Raji (cell line): ENCODE measurements at regions not wholly inside any gene's neighbourhood (a gene's known extent, or its start where the extent isn't known, plus 50 kb on each side); places are given as distances from the start of the nearest gene placed in this dataset.

Source experiments
- POLR2A ChIP-seq: IDR thresholded peaks from 2 replicates; pipeline ENCODE4 v1.6.1; 2011; ENCODE audit warnings: low read depth, low read length, control low read depth; ENCODE audit not compliant: insufficient read depth

DNA sequence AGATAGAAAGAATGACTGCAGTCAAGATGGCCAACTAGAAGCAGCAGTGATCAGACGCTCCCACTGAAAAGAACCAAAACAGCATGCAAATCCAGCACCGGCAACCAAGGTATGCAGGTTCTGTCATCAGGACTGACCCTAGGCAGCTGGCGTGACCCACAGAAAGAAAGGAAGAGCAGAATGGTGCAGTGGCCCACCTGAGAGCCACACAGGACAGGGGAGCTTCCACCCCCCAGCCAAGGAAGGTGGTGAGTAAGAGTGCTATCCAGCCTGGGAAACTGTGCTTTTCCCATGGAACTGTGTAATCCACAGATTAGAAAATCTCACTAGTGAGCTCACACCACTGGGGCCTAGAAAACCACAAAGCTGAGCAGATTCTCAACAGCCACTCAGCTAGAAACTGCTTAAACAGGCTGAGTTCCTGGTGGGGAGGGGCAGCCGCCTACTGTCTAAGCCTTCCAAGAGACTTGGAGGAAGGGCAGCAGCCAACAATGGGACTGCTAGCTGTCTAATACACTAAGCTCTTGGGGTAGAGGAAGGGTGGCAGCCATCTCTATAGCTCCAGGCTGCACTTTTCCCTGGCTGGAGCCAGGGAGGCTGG lies 127.9 kb downstream of the EVA1A start:
- peak; percentile 51; the same call in 1 of the 2 replicates for TF ChIP-seq POLR2A

DNA sequence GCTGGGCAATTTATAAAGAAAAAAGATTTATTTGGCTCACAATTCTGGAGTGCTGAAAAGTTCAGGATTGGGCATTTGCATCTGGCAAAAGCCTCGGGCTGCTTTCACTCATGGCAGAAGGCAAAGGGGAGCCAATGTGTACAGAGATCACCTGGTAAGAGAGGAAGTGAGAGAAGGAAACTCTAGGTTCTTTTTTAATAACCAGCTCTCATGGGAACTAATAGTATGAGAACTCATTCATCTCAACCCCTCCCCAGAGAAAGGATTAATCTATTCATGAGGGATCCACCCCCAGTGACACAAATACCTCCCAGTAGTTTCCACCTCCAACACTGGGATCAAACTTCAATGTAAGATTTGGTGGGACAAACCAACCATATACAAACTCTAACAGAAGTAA lies 129.0 kb downstream of the EVA1A start:
- no peak for TF ChIP-seq POLR2A

DNA sequence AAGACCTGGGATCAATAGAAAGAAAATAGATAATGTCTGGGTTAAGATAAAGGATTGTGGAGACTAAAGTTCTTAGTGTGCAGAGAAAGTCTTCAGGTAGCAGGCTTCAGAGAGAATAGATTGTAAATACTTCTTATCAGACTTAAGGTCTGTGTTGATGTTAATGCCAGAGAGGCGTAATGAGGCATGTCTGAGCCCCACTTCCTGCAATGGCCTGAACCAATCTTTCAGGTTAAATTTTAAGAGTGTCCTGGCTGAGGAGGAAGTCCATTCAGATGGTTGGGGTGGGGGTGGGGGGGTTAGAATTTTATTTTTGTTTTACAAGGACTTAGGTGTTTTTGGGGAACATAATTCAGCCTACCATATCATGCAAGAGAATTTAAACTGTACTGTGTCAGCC lies 129.5 kb downstream of the EVA1A start:
- TF ChIP-seq POLR2A, result no peak

DNA sequence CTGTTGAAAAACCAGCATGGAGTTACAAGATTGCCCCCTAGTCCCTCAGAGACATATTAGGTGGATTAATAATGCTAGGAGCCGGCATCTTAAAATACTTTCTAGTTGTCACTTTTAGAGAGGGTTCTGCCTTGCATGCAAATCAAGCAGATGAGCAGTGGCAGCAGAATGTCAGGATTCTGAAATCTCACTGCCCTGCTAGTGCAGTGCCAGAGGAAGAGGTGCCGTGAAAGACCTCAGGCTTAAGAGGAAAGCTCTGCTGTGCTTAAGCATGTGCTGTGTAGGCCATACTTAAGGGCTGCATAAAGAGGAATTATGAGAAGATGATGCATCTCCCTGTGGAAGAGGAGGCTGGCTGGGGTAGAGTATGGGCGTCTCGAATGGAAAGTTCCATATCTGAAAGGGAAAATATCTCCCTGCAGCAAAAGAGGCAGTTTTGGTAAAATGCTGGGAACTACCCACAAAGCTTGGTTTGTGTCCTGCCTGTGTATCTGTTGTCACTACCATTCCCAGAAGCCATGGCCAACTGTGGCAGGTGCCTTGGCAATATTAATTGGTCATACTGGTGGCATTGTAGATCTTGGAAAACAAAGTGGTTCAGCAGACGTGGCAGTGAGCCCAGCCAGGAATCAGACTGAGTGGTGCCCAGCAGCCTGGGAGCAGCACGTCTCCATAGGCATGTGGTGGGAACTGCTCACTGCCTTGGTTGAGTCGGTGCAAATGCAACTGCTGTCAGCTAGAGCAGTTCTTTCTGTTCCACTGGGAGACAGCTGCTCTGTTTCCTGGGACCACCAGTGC lies 131.9 kb downstream of the EVA1A start:
- TF ChIP-seq POLR2A, result peak; percentile 53; the same call in 1 of the 2 replicates

DNA sequence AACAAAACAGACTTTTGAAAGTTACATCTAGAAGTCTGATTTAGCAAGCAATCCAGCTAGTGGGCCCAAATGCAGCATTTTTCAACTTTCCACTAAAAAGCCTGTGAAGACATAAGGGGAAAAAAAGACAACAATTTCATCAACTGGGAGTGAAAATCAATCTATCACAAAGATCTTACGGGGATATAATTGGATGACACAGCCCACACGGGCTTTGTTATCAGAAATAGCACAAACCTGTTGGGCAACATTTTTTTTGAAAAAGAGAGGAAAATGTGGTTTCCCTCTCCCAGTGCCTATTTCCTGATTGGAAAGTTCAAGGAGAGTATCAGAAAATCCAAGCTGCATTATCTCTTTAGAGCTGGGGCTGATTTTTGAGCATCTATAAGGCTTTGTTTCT lies 132.7 kb downstream of the EVA1A start:
- no peak for TF ChIP-seq POLR2A

DNA sequence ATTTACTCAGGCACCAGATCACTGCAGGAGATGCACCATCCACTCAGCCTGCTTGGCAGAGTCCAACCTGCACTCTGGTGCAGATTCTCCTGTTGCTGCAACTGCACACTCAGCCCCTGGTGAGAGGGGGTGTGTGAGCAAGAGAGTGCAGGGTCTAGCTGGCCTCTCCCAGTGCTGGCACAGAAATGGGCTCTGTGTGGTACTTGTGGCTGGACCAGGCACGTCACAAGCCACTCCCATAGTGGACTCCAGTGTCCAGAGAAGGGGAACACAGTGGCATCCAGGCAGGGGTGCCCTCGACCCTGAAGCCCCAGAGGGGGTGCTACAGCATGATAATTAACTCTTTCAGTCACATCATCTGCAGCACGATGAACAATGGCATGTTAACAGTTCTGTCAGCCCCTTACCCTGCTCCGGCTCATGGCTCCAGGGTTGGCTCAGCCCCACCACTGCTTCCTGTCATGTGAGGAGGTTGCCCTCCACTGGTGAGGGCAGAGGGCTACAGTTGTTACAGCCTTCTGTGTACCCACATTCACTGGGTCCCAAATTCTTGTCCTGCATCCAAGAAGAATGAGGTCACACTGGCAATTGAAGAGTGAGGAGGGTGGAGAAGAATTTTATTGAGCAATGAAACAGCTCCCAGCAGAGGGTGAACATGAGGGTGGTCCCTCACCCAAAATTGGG lies 135.7 kb downstream of the EVA1A start:
- TF ChIP-seq POLR2A, result no peak

DNA sequence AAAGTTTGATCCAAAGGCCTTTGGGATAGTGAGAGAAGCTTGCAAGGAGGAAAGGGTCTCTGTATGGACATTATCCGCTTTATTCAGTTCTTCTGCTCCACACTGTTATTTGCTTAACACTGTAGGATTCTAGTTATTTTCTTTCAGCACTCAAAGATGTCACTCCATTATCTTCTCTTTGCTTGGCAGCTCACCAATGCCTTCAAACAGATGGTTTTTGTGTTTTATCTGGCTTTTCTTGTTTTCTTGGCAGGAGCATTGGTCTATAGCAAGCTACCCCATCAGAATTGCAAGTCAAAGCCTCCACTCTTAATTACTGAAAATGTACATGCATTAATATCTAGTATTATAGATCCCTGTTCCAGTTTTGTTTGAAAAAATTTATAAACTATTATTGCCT lies 138.8 kb downstream of the EVA1A start:
- TF ChIP-seq POLR2A, result no peak

DNA sequence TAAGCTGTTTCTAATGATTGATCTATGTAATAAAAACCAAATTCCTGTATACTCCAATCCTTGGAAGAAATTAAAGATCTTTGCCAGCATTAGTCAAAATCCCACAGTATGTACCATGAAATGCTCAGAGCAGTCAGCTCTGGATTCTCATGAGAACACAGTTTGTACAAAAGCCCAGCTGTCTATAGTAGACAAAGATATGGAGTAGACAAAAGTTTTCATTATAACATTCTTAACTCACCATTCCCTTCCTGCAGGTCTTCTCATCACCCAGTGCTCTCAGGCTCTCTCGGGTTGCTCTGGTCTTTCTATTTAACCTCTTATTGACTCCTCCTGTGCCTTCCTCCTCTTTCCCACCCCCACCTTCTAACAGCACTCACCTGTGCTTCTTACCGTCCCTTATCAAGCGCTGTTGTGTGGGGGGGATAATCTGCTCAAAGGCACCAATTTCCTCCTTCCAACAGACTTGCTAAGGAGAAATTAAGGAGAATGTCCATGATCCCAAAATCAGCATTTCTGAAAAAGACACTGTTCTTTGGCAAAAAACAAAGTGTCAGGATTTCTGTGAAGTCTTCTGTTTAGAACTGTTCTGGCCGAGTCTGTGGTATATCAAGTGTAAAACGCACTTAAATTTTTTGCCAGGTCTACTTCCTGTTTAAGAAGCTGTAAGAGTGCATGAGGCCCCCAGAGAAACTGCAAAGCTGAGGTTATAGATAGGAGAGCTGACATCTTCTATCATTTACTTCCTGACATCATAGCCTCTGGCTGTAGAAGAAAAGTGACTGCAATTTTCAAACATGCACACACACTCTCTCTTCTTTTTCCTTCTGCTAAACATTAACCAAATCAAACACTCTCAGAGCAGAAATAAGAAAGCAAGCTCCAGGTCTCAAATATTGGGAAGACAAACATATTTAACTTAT lies 144.1 kb downstream of the EVA1A start:
- TF ChIP-seq POLR2A, result no peak

DNA sequence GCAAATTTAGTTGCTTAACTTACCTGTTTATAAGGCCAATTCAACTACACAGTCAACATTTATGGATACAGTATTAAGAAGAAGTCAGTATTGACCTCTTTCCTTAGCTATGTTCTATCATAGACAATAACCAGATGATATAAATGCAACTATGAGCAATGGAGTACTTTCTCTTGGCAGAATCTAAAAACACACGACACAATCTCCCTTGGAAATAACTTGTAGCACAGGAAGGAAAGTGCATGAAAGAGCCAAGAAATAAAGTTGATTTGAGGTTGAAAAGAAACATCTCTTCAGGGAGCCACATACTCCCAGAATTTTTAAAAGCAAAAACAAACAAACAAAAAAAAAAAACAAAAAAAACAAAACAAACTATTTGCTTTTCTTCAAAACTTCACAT lies 145.0 kb downstream of the EVA1A start:
- TF ChIP-seq POLR2A, result no peak

DNA sequence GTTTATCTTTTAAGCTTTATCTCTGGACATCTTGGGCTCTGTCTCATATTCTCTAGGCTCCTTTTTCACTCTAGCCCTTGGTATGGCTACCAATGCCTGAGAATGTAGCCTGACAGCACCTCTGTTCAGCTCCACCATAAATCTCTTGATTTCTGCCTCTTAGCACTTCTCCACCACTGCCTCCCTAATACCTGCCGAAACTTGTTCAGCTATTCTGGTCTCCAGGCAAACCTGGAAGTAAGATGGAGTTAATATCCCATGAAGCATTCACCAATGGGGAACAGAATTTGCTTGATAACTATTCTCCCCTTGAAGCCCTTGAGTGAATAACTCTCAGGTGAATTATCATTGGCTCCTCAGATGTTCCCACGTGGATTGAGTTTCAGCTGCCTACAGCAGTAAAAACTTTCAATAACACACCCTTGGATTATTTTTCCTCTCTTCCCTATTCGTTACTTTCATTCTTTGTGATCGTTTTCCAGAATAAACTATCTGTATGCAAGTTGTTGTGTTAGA lies 145.6 kb downstream of the EVA1A start:
- TF ChIP-seq POLR2A, result no peak

DNA sequence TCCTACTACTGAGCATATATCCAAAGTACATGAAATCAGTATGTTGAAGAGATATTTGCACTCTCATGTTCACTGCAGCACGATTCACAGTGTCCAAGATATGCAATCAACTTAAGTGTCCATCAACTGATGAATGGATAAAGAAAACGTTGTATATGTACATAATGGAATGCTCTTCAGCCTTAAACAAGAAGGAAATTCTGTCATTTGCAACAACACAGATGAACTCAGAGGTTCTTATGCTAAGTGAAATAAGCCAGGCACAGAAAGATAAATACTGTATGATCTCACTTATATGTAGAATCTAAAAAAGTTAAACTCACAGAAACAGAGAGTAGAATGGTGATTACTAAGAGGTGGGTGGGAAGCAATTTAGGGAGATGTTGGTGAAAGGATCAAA lies 149.2 kb downstream of the EVA1A start:
- no peak for TF ChIP-seq POLR2A

DNA sequence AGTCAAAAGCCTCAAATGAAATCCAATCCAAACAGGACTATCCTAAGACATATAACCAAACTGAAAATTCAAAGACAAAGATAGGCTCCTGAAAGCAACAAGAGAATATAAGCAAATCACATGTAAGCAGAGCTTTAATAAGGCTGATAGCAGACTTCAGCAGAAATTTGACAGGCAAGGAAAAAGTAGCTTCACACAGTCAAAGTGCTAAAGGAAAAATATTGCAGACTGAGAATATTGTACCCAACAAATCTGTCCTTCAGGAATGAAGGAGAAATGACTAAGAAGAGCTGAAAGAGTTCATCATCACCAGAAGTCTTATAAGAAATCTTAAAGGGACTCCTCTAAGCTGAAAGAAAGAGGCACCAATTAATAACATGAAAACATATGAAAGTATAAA lies 150.0 kb downstream of the EVA1A start:
- no peak for TF ChIP-seq POLR2A

DNA sequence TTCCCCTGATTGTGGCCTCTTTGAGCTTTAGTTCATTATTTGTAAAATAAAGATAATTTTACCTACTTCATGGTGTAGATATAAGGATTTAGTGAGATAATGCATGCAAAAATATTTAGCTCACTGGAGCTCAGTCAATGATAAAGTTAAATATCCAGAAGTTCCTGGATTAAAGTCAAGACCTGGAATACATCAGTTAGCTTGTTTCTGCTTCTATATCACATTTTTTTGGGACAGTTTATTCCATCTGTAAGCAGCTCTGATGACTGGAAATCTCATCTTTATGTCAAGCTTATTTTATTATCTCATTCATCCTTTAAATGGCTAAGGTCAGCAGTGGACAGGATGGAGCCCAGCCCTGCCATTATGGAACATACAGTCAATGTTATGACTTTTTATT lies 152.0 kb downstream of the EVA1A start:
- TF ChIP-seq POLR2A, result no peak

DNA sequence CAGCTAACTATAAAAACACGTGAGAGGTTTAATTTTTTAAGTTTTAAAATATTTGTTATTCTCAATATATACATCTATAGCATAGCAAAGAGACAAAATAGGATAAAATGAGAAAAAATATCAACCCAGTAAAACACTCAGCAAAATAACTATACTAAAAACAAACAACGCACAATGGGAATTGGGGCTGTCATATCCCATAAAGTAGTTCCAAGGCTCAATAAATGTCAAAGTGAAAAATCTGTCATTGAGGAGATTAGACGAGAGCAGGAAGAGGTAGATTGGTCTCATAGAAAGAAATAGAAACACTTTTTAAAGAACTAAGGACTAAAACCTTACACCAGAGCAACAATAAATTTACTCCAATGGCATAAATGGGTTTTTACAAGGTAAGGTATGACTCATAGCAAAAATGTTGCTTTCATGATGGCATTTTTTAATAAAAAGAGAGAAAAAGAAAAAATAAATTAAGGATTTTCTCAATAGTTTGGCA lies 153.7 kb downstream of the EVA1A start:
- no peak for TF ChIP-seq POLR2A

DNA sequence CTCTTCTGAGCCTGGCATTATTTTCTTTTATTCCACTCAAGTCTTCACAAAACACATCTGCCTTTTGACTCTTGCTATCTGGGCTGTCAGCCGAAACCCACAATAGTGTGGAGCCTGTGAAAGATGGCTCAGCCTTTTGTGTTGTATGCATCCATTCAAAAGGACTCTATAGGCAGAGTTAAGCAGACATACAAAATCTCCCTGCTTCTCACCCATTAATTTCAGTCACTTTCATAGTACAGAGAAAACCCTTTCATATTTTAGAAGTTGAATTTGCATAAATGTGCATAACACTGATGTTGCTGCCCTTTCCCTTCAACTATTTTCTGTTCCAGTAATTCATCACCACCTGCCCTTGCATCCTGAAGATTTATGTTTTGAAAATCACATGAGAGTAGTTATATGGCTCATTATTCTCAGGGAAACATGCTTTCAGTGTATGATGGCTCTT lies 154.6 kb downstream of the EVA1A start:
- TF ChIP-seq POLR2A, result no peak
